ES-I3 (cell line): ENCODE measurements at regions not wholly inside any gene's neighbourhood (a gene's known extent, or its start where the extent isn't known, plus 50 kb on each side); places are given as distances from the start of the nearest gene placed in this dataset.

Source experiments
- H3K36me3 ChIP-seq: 2 replicates; pipeline ENCODE4 v1.6.1; 2013; ENCODE audit warnings: mild to moderate bottlenecking, low read length, control low read depth, moderate library complexity; ENCODE audit not compliant: insufficient read depth
- H3K4me1 ChIP-seq: 2 replicates; pipeline ENCODE4 v1.6.1; 2013; ENCODE audit warnings: mild to moderate bottlenecking, control low read depth, low read length; ENCODE audit not compliant: insufficient read depth
- H3K9ac ChIP-seq: 2 replicates; pipeline ENCODE4 v1.6.1; 2013; ENCODE audit warnings: low read depth, mild to moderate bottlenecking, low read length, moderate library complexity
- H3K9me3 ChIP-seq: 2 replicates; pipeline ENCODE4 v1.6.1; 2013; ENCODE audit warnings: mild to moderate bottlenecking, low read length, moderate library complexity; ENCODE audit not compliant: control insufficient read depth, insufficient read depth

- no peak overlapping the region for H3K9ac ChIP-seq
- no peaks in the 10 kb centered on the region; the same call in 1 of the 2 replicates for H3K4me1 ChIP-seq
- no peaks in the 10 kb centered on the region for H3K9me3 ChIP-seq
- no peaks in the 10 kb centered on the region for H3K36me3 ChIP-seq
Observed at GRCh38 chr4:4625488-4625887, 83.6 kb upstream of the STX18 start.

GRCh38 chr4:4624276-4624897 is 82.5 kb upstream of the STX18 start:
- Histone ChIP-seq H3K36me3 (no peaks in the 10 kb centered on the region), H3K9ac (no peak overlapping the region), H3K4me1 (no peaks in the 10 kb centered on the region; the same call in 1 of the 2 replicates)

DNA sequence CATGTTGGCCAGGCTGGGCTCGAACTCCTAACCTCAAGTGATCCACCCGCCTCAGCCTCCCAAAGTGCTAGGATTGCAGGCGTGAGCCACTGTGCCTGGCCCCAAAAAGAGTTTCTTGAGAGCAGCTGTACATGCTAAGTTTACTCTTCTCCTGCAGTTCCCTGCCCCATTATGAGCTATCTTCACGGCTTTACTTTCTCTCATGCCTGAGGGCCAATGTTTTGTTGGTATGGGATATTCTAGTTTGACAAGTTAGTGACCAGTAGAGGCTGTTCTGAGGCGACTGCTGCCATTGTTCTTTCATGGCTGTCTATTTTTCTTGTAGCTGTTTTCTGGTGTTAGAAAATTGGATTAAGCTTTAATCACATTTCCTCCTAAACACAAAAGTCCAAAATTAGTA is 78.0 kb upstream of the STX18 start:
- H3K36me3 ChIP-seq: no peaks in the 10 kb centered on the region; the same call in 1 of the 2 replicates
- no peak overlapping the region for H3K9ac ChIP-seq
- no peaks in the 10 kb centered on the region for H3K9me3 ChIP-seq
- no peaks in the 10 kb centered on the region for H3K4me1 ChIP-seq

More at GRCh38 chr4:4624276-4624897, 82.5 kb upstream of the STX18 start:
- H3K9me3 ChIP-seq: no peaks in the 10 kb centered on the region

- Histone ChIP-seq H3K9ac (no peak overlapping the region), H3K36me3 (no peaks in the 10 kb centered on the region; the same call in 1 of the 2 replicates), H3K9me3 (no peaks in the 10 kb centered on the region), H3K4me1 (no peaks in the 10 kb centered on the region)
Observed at GRCh38 chr4:4618847-4619246, 77.0 kb upstream of the STX18 start.

DNA sequence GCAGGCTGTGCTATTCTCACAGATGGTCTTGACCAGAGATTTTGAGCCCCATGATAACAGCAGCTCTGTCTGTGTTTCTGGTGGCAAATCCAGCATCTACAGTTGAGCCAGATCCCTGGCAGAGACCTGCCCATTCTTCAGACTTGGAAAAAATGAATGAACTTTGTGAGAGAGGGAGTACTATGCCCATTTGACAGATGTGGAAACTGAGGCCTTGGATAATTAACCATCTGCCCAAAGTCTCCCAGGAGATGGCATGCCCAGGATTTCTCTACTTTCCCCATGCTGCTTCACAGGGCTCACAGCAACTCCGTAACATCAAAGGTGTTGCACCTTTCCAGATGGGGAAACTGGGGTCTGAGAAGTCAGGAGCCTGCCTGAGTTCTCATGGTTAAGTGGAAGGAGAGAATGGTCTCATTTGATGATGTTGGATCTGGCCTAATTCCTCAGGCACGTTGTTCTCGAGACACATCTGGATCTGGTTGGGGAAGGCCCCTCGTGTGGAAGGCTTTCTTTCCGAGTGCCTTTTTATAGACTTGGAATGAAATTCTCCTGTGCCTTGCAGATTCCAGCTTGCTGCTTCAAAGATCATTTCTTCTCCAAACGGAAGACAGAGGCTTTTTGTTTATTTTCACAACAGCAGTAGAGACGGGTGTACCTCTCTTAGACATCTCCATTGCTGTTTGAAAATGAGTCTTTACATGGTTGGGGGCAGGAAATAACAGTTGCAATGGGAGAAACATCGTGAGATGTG is 73.3 kb upstream of the STX18 start:
- Histone ChIP-seq H3K9ac (no peak overlapping the region), H3K9me3 (no peaks in the 10 kb centered on the region)

DNA sequence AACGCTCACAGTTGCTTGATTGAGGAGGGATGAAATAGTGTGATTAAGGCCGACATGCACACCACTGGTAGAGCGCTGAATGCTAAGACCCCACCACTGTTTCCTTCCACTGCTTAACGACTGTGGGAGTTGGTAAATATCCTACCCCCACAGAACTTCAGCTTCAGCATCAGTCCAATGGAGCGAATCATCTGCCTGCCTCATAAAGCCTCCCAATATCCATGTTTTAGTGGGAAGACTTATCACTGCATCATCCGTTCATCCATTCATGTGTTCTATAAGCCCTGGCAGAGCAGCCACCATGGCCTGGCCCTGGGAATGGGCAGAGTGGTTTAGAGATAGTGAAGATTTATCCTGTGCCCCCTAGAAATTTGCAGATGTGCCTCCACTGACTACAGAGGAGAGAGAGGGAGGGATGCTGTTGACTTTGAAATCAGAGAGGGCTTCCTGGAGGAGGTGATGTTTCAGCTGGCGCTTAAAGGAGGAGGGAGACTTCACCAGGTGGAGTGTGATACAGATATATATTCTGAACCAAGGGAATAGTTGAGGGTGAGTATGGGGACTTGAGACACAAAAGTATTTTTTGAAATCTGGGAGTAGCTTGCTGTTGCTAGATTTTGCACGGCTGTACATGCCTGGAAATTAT is 71.9 kb upstream of the STX18 start:
- Histone ChIP-seq H3K4me1 (no peaks in the 10 kb centered on the region), H3K9me3 (no peaks in the 10 kb centered on the region), H3K36me3 (no peaks in the 10 kb centered on the region; the same call in 1 of the 2 replicates), H3K9ac (no peak overlapping the region)

More for the DNA sequence above, 73.3 kb upstream of the STX18 start:
- Histone ChIP-seq H3K4me1 (no peaks in the 10 kb centered on the region), H3K36me3 (no peaks in the 10 kb centered on the region; the same call in 1 of the 2 replicates)

DNA sequence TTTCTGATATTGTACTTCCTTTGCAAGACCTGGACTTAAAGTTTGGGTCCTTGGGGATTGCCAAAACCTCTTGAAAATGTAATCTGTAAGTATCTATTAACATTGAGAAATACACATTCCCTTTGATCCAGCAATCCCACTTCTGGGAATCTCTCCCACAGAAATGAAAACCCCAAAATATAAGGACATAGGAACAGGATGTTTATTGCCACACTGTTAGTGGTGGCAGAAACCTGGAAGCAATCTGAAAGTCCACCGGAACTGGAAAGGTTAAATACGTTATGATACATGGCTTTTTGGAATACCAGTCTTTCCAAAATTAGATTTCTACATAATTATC is 71.2 kb upstream of the STX18 start:
- Histone ChIP-seq H3K9ac (no peak overlapping the region), H3K4me1 (peaks cover under 1% of the 10 kb centered on the region; the same call in 1 of the 2 replicates), H3K9me3 (no peaks in the 10 kb centered on the region), H3K36me3 (no peaks in the 10 kb centered on the region)

DNA sequence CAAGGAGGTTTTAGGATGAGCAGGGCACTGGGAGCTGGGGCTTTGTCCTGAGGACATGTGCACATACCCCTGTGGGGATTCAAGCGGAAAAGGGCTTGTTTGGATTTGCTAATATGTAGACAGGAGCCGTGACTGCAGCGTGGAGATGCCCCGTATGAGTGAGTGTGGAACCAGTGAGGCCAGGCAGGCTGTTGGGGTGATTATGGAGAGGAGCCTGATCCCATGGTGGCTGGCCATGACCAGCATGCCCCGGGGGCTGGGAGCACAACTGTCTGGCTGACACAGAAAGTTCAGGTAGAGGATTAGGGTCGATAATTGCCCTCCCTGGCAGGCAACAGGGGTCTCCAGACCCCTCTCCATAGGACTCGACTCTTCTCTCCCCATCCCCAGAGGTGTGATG is 68.8 kb upstream of the STX18 start:
- H3K4me1 ChIP-seq: peaks cover 10% of the 10 kb centered on the region
- no peak overlapping the region for H3K9ac ChIP-seq
- H3K9me3 ChIP-seq: no peaks in the 10 kb centered on the region
- H3K36me3 ChIP-seq: no peaks in the 10 kb centered on the region

DNA sequence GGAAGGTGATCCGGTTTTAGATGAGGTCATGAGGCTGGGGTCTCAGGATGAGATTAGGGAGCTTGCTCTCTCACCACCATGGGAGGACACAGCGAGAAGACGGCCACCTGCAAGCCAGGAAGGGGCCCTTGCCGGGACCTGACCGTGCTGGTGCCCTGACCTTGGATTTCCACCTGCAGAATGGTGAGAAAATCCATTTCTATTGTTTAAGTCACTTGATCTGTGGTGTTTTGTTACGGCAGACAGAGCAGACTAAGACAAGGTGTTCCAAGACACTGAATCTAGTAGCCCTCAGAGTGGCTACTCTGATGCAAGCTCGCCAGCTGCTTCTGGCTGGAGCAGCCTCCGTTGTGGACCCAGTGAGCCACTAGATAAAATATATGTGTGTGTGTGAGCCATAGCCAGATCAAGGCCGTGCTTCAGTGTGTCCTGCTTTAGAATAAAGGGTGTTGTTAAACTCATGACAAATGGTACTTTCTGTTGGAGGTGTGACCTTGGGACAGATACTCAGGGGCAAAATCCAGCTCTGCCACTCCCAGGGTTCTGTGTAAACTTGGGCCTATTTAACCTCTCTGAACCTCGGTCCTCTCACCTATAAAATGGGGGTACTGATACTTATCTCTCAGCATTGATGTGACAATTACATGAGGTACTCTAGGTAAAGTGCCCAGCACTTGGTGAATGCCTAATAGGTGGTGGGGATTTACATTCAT is 67.9 kb upstream of the STX18 start:
- peaks cover 10% of the 10 kb centered on the region for H3K4me1 ChIP-seq
- no peaks in the 10 kb centered on the region for H3K9me3 ChIP-seq
- H3K36me3 ChIP-seq: no peaks in the 10 kb centered on the region; the same call in 1 of the 2 replicates
- no peak overlapping the region for H3K9ac ChIP-seq

DNA sequence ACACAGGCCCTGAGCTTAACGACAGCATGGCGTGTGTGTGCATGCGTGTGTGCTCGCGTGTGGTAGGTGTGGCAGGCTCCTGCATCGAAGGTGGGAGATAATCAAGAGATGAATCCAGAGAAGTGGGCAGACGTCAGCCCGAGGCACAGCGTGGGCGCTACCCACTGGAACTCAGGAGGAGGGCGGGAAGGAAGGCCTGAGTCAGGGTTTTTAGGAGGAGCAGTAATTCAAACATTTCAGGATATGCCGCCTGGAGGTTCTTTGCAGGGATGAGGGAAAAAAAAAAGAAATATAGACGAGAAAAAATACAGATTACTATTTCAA is 66.3 kb upstream of the STX18 start:
- no peaks in the 10 kb centered on the region for H3K9me3 ChIP-seq
- peaks cover 10% of the 10 kb centered on the region for H3K4me1 ChIP-seq
- no peak overlapping the region for H3K9ac ChIP-seq
- H3K36me3 ChIP-seq: no peaks in the 10 kb centered on the region; the same call in 1 of the 2 replicates

- no peaks in the 10 kb centered on the region; the same call in 1 of the 2 replicates for H3K36me3 ChIP-seq
- H3K9ac ChIP-seq: no peak overlapping the region
- peaks cover 10% of the 10 kb centered on the region for H3K4me1 ChIP-seq
- H3K9me3 ChIP-seq: no peaks in the 10 kb centered on the region
Observed at GRCh38 chr4:4607336-4608213, 65.7 kb upstream of the STX18 start.

DNA sequence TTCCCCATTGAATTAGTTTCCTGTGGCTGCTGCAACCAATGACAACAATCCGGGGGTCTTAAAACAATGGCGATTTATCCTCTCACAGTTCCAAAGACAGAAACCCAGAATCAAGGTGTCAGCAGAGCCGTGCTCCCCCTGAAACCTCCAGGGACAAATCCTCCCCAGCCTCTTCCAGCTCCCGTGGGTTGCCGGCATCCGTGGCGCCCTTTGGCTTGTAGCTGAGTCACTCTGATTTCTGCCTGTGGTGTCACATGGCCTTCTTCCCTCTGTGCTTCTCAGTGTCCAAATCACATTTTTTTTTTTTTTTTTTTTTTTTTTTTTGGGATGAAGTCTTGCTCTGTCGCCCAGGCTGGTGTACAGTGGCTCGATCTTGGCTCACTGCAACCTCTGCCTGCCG is 64.5 kb upstream of the STX18 start:
- Histone ChIP-seq H3K4me1 (peaks cover 10% of the 10 kb centered on the region), H3K9me3 (no peaks in the 10 kb centered on the region), H3K9ac (no peak overlapping the region), H3K36me3 (no peaks in the 10 kb centered on the region; the same call in 1 of the 2 replicates)

DNA sequence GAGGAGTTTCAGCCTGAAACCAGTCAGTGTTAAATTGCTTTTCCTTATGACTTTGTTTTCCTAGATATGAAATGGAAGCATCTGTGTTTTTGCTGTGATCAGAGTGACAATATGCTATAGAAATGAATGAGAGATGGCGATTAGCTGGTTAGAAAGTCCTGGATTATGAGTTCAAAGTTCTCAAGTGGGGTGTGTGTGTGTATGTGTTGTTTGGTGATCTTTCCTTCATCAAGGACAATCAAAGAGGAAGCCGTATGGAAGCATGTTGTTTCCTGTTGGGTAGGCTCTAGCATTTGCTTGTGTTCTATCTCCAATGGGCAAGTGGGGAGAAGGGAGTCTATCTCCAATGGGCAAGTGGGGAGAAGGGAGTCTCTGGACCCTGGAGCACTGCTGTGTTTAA is 64.0 kb upstream of the STX18 start:
- Histone ChIP-seq H3K9ac (no peak overlapping the region), H3K4me1 (peaks cover 10% of the 10 kb centered on the region), H3K36me3 (no peaks in the 10 kb centered on the region; the same call in 1 of the 2 replicates), H3K9me3 (no peaks in the 10 kb centered on the region)
